IMR-90 (cell line): ENCODE measurements at regions not wholly inside any gene's neighbourhood (a gene's known extent, or its start where the extent isn't known, plus 50 kb on each side); places are given as distances from the start of the nearest gene placed in this dataset.

Experiments used
- ATAC-seq: fragments of 200-7000 bp; cut with Tn5 transposase; 2 replicates; pipeline ENCODE4 v1.9.1; 2020; ENCODE audit warnings: low read depth, mild to moderate bottlenecking, moderate library complexity
- BruUV-seq: library from RNA; stranded (reverse); fragments of 400-500 nt; replicated peaks from 2 replicates; lab custom pipeline; 2021; lab: Mats Ljungman, UMichigan
- CTCF ChIA-PET: fragments of 300-600 bp; formaldehyde crosslinking; extraction: SDS; loops from one replicate; lab custom pipeline; 2021; ENCODE audit warnings: antibody characterized with exemption; lab: Yijun Ruan, JAX
- POLR2A ChIA-PET: fragments of 300-600 bp; sonication (Branson Sonifier 250); formaldehyde crosslinking; loops from one replicate; lab custom pipeline; 2022; ENCODE audit warnings: antibody characterized with exemption; ENCODE audit not compliant: unreplicated experiment; lab: Charles Lee
- DNase-seq: peaks from one replicate; pipeline ENCODE4 v3.0.0; 2013
- H2AFZ ChIP-seq: replicated peaks from 2 replicates; pipeline ENCODE3; 2013; ENCODE audit warnings: low read length, mild to moderate bottlenecking; ENCODE audit not compliant: poor library complexity
- H2AK5ac ChIP-seq: 2 replicates; pipeline ENCODE4 v1.6.1; 2013; ENCODE audit warnings: low read depth, low read length, inconsistent platforms
- H2AK9ac ChIP-seq: replicated peaks from 2 replicates; pipeline ENCODE3; 2013; ENCODE audit warnings: mild to moderate bottlenecking, low read depth, low read length, moderate library complexity; ENCODE audit not compliant: poor library complexity
- H2BK120ac ChIP-seq: 2 replicates; pipeline ENCODE4 v1.6.1; 2013; ENCODE audit warnings: low read depth, low read length, inconsistent platforms
- H2BK15ac ChIP-seq: 3 replicates; pipeline ENCODE4 v1.6.1; 2013; ENCODE audit warnings: low read depth, low read length, inconsistent platforms
- H2BK20ac ChIP-seq: 2 replicates; pipeline ENCODE4 v1.6.1; 2013; ENCODE audit warnings: low read depth, mild to moderate bottlenecking, inconsistent platforms, low read length, moderate library complexity
- H2BK5ac ChIP-seq: 2 replicates; pipeline ENCODE4 v1.6.1; 2013; ENCODE audit warnings: mild to moderate bottlenecking, low read depth, low read length, inconsistent platforms; ENCODE audit not compliant: poor library complexity, severe bottlenecking
- H3K14ac ChIP-seq: replicated peaks from 2 replicates; pipeline ENCODE4 v1.6.1; 2013; ENCODE audit warnings: low read depth, low read length, inconsistent platforms
- H3K18ac ChIP-seq: 2 replicates; pipeline ENCODE4 v1.6.1; 2013; ENCODE audit warnings: low read depth, low read length, control low read depth
- H3K23ac ChIP-seq: 2 replicates; pipeline ENCODE4 v1.6.1; 2013; ENCODE audit warnings: low read depth, low read length, inconsistent platforms
- H3K27ac ChIP-seq: 2 replicates; pipeline ENCODE4 v1.5.1; 2013; ENCODE audit warnings: mild to moderate bottlenecking, control low read depth, low read length; ENCODE audit not compliant: insufficient read depth
- H3K27me3 ChIP-seq: 2 replicates; pipeline ENCODE4 v1.6.1; 2013; ENCODE audit warnings: low read length; ENCODE audit not compliant: control insufficient read depth, insufficient read depth
- H3K36me3 ChIP-seq: 2 replicates; pipeline ENCODE4 v1.6.1; 2013; ENCODE audit warnings: low read length, mixed read lengths; ENCODE audit not compliant: control insufficient read depth, insufficient read depth
- H3K4ac ChIP-seq: 2 replicates; pipeline ENCODE4 v1.6.1; 2013; ENCODE audit warnings: low read depth, low read length, inconsistent platforms
- H3K4me1 ChIP-seq: 2 replicates; pipeline ENCODE4 v1.6.1; 2013; ENCODE audit warnings: low read length, mixed read lengths; ENCODE audit not compliant: control insufficient read depth, insufficient read depth
- H3K4me2 ChIP-seq: 2 replicates; pipeline ENCODE4 v1.6.1; 2013; ENCODE audit warnings: low read depth, mild to moderate bottlenecking, control low read depth, low read length, moderate library complexity
- H3K4me3 ChIP-seq: 2 replicates; pipeline ENCODE4 v1.5.1; 2013; ENCODE audit warnings: low read depth, mild to moderate bottlenecking, control low read depth, low read length, moderate library complexity; ENCODE audit not compliant: insufficient read depth
- H3K56ac ChIP-seq: 2 replicates; pipeline ENCODE4 v1.6.1; 2013; ENCODE audit warnings: low read length, inconsistent platforms; ENCODE audit not compliant: insufficient read depth; ENCODE audit errors: extremely low read depth
- H3K79me1 ChIP-seq, 2 experiments: 2 replicates each; pipeline ENCODE4 v1.6.1; 2013; ENCODE audit warnings: low read length in 2 of 2, inconsistent platforms in 1 of 2, low read depth in 1 of 2
- H3K9ac ChIP-seq: 2 replicates; pipeline ENCODE4 v1.6.1; 2013; ENCODE audit warnings: low read depth, low read length, control low read depth
- H3K9me1 ChIP-seq: 2 replicates; pipeline ENCODE4 v1.6.1; 2013; ENCODE audit warnings: low read length, inconsistent platforms; ENCODE audit not compliant: insufficient read depth
- H3K9me3 ChIP-seq: 2 replicates; pipeline ENCODE4 v1.6.1; 2013; ENCODE audit warnings: low read length; ENCODE audit not compliant: control insufficient read depth, insufficient read depth
- H4K20me1 ChIP-seq: 2 replicates; pipeline ENCODE4 v1.6.1; 2013; ENCODE audit warnings: low read length, inconsistent platforms; ENCODE audit not compliant: insufficient read depth
- H4K5ac ChIP-seq: 2 replicates; pipeline ENCODE4 v1.6.1; 2013; ENCODE audit warnings: mild to moderate bottlenecking, low read depth, low read length, control low read depth
- H4K8ac ChIP-seq, 2 experiments: 2 replicates each; pipeline ENCODE4 v1.6.1; 2013; ENCODE audit warnings: low read depth in 2 of 2, low read length in 2 of 2, control low read depth in 1 of 2, inconsistent platforms in 1 of 2
- H4K91ac ChIP-seq: 2 replicates; pipeline ENCODE4 v1.6.1; 2013; ENCODE audit warnings: low read depth, low read length, inconsistent platforms; ENCODE audit not compliant: insufficient read depth
- BHLHE40 ChIP-seq: fragments of 150-350 bp; IDR thresholded peaks from 2 replicates; pipeline ENCODE4 v1.6.1; 2016; ENCODE audit warnings: mild to moderate bottlenecking, low read depth, low read length
- CHD1 ChIP-seq: IDR thresholded peaks from 2 replicates; pipeline ENCODE4 v1.6.1; 2012; ENCODE audit warnings: low read depth, low read length, improper control_type of control experiment
- ELK1 ChIP-seq: fragments of 150-350 bp; IDR thresholded peaks from 2 replicates; pipeline ENCODE4 v1.6.1; 2016; ENCODE audit warnings: low read depth, mild to moderate bottlenecking, low read length, moderate library complexity, borderline replicate concordance
- MAZ ChIP-seq: IDR thresholded peaks from 2 replicates; pipeline ENCODE4 v1.6.1; 2012; ENCODE audit warnings: low read depth, mild to moderate bottlenecking, low read length, improper control_type of control experiment, moderate library complexity, borderline replicate concordance
- MXI1 ChIP-seq: IDR thresholded peaks from 2 replicates; pipeline ENCODE4 v1.6.1; 2012; ENCODE audit warnings: low read depth, mild to moderate bottlenecking, low read length, moderate library complexity, borderline replicate concordance
- NFE2L2 ChIP-seq: fragments of 150-350 bp; IDR thresholded peaks from 2 replicates; pipeline ENCODE4 v1.6.1; 2016; ENCODE audit warnings: low read depth, mild to moderate bottlenecking, low read length
- POLR2A ChIP-seq: IDR thresholded peaks from 2 replicates; pipeline ENCODE4 v1.6.1; 2012; ENCODE audit warnings: mild to moderate bottlenecking, low read depth, low read length
- RAD21 ChIP-seq: IDR thresholded peaks from 2 replicates; pipeline ENCODE4 v1.6.1; 2012; ENCODE audit warnings: low read length, improper control_type of control experiment
- RCOR1 ChIP-seq: IDR thresholded peaks from 2 replicates; pipeline ENCODE4 v1.6.1; 2012; ENCODE audit warnings: mild to moderate bottlenecking, low read length, improper control_type of control experiment; ENCODE audit not compliant: insufficient replicate concordance
- RFX5 ChIP-seq: IDR thresholded peaks from 2 replicates; pipeline ENCODE4 v1.8.0; 2012; ENCODE audit warnings: low read depth, mild to moderate bottlenecking, low read length, moderate library complexity
- SMC3 ChIP-seq: fragments of 150-350 bp; IDR thresholded peaks from 2 replicates; pipeline ENCODE4 v1.6.1; 2016; ENCODE audit warnings: low read depth, mild to moderate bottlenecking, antibody characterized with exemption, low read length, moderate library complexity
- WGBS, 2 experiments: methylation state at CpG; one replicate each; pipeline versions ENCODE4 v1.1.5 to v1.1.7; 2013; ENCODE audit warnings: missing lambda C conversion rate in 2 of 2; ENCODE audit not compliant: insufficient read length in 1 of 2; ENCODE audit errors: extremely low coverage in 2 of 2; 5-methylcytosine and 5-hydroxymethylcytosine counted together
- dilution Hi-C: fragments of 300-500 bp; cut with HindIII; formaldehyde crosslinking; loops from one replicate; pipeline ENCODE4 v1.14.3; 2018; ENCODE audit warnings: low sequenced_read_pairs; ENCODE audit not compliant: unreplicated experiment
- in situ Hi-C: fragments of 300-500 bp; cut with MboI; formaldehyde crosslinking; loops from 3 replicates; pipeline ENCODE4 v1.14.3; 2019; ENCODE audit warnings: low sequenced_read_pairs, inconsistent platforms, mixed read lengths
- intact Hi-C: fragments of 100-400 bp; cut with micrococcal nuclease; formaldehyde crosslinking; loops from 2 replicates; pipeline ENCODE4 v1.10.0; 2022
- TF ChIP-seq, protein P1 (sequence below): fragments of 150-350 bp; IDR thresholded peaks from 2 replicates; pipeline ENCODE4 v1.6.1; 2017; ENCODE audit warnings: mild to moderate bottlenecking, antibody characterized with exemption, low read length, low read depth

DNA sequence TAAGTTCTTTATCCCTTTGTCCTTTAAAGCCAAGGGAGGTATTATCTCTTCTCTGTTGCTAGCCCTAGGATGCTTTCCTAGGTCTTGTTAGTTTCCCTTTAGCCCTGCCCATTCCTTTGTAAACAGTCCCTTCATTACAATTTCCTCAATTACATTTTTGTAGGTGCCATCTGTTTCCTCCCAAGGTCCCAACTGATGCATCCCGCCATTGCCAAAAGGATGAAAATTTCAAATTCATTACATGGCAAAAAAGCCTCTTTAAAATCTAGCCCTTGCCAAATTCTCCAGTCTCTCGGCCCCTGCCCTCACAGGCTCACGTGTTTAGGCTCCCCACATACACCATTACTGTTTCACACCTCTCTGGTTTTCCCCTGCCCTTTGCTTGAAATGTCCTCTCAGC is 151.9 kb upstream of the C1orf87 start:
- no peak overlapping the region for H3K27ac ChIP-seq
- dilution Hi-C loops = no loop called here
- H3K14ac ChIP-seq = no peak overlapping the region
- no peaks in the 10 kb centered on the region for H3K9me1 ChIP-seq
- no peaks in the 10 kb centered on the region for H3K4me1 ChIP-seq
- BruUV-seq = no TSS peak
- no peak overlapping the region for H4K5ac ChIP-seq
- H4K8ac ChIP-seq = no peak overlapping the region
- H3K4me3 ChIP-seq = no peak overlapping the region
- H3K4ac ChIP-seq = no peak overlapping the region
- WGBS, 2 experiments = 100% methylated on average over 1 of the region's 3 CpGs; no CpG with 5 or more reads in 1 of the 2 experiments
- H3K36me3 ChIP-seq = no peaks in the 10 kb centered on the region
- no peak overlapping the region for H2AFZ ChIP-seq
- in situ Hi-C loops = no loop called here
- DNase-seq = no peak
- intact Hi-C loops = no loop called here
- H2AK5ac ChIP-seq = no peak overlapping the region
- no peak overlapping the region for H3K18ac ChIP-seq
- TF ChIP-seq MAZ (no peak), SMC3 (no peak), CHD1 (no peak), RFX5 (no peak), ELK1 (no peak), POLR2A (no peak), RCOR1 (no peak), MXI1 (no peak), BHLHE40 (no peak), RAD21 (no peak), NFE2L2 (no peak)
- TF ChIP-seq, protein P1, sequence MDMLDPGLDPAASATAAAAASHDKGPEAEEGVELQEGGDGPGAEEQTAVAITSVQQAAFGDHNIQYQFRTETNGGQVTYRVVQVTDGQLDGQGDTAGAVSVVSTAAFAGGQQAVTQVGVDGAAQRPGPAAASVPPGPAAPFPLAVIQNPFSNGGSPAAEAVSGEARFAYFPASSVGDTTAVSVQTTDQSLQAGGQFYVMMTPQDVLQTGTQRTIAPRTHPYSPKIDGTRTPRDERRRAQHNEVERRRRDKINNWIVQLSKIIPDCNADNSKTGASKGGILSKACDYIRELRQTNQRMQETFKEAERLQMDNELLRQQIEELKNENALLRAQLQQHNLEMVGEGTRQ = no peak
- no peak overlapping the region for H3K4me2 ChIP-seq
- H2BK20ac ChIP-seq = no peak overlapping the region
- H3K9ac ChIP-seq = no peak overlapping the region
- ATAC-seq = no peak
- H3K56ac ChIP-seq = no peak overlapping the region
- H3K27me3 ChIP-seq = no peaks in the 10 kb centered on the region
- H2AK9ac ChIP-seq = no peak overlapping the region
- H4K20me1 ChIP-seq = no peaks in the 10 kb centered on the region
- H2BK15ac ChIP-seq = no peak overlapping the region
- no peaks in the 10 kb centered on the region for H3K79me1 ChIP-seq
- ChIA-PET POLR2A (no interaction called here), CTCF (no interaction called here)
- no peaks in the 10 kb centered on the region for H3K9me3 ChIP-seq
- no peak overlapping the region for H4K91ac ChIP-seq
- no peak overlapping the region for H2BK5ac ChIP-seq
- H3K23ac ChIP-seq = no peak overlapping the region
- H2BK120ac ChIP-seq = no peak overlapping the region
